Small intestine (tissue), 7 donors: ENCODE measurements at regions not wholly inside any gene's neighbourhood (a gene's known extent, or its start where the extent isn't known, plus 50 kb on each side); places are given as distances from the start of the nearest gene placed in this dataset.

ENCODE experiments used
- DNase-seq, 2 donors: peaks; one replicate each; pipeline versions ENCODE4 v3.0.0 to v3.0.0-alpha.2; 2013
- FAIRE-seq: peaks from 2 replicates; lab custom pipeline; 2012; peaks lifted over from hg19 to GRCh38; lab: Jason Lieb, UNC
- H3K27ac ChIP-seq, 3 donors: one replicate each; pipeline ENCODE4 v1.5.1; 2013; ENCODE audit warnings: low read length in 2 of 3, mild to moderate bottlenecking in 2 of 3, control low read depth in 1 of 3, inconsistent platforms in 1 of 3, low read depth in 1 of 3, moderate library complexity in 1 of 3
- H3K27me3 ChIP-seq, 3 donors: one replicate each; pipeline ENCODE4 v1.6.1; 2013; ENCODE audit warnings: low read length in 3 of 3, inconsistent platforms in 1 of 3; ENCODE audit not compliant: control insufficient read depth in 3 of 3, insufficient read depth in 3 of 3
- H3K36me3 ChIP-seq, 3 donors: one replicate each; pipeline ENCODE4 v1.6.1; 2013; ENCODE audit warnings: low read length in 3 of 3, inconsistent platforms in 1 of 3, low read depth in 1 of 3, mild to moderate bottlenecking in 1 of 3, moderate library complexity in 1 of 3; ENCODE audit not compliant: control insufficient read depth in 3 of 3, insufficient read depth in 2 of 3
- H3K4me1 ChIP-seq, 3 donors: one replicate each; pipeline ENCODE4 v1.6.1; 2013; ENCODE audit warnings: low read length in 2 of 3, inconsistent platforms in 1 of 3, low read depth in 1 of 3, mild to moderate bottlenecking in 1 of 3, moderate library complexity in 1 of 3; ENCODE audit not compliant: control insufficient read depth in 3 of 3, insufficient read depth in 2 of 3
- H3K4me3 ChIP-seq, 3 donors: one replicate each; pipeline ENCODE4 v1.5.1; 2013; ENCODE audit warnings: low read length in 3 of 3, control low read depth in 1 of 3, inconsistent platforms in 1 of 3, low read depth in 1 of 3, mild to moderate bottlenecking in 1 of 3, moderate library complexity in 1 of 3
- H3K9me3 ChIP-seq, 2 donors: one replicate each; pipeline ENCODE4 v1.6.1; 2013; ENCODE audit warnings: low read depth in 1 of 2, low read length in 1 of 2; ENCODE audit not compliant: control insufficient read depth in 2 of 2, insufficient read depth in 1 of 2
- WGBS, 3 donors: extraction: QIAGEN DNeasy Blood & Tissue Kit; methylation state at CpG; one replicate each; pipeline ENCODE4 v1.1.7; 2013; 5-methylcytosine and 5-hydroxymethylcytosine counted together
- donor health status: healthy with polysubstance abuse.
- donor health status: control.
- donor health status: control.
- donor health status: Bipolar disorder and iron deficiency.
- donor health status: healthy.

- FAIRE-seq = no peak
- Histone ChIP-seq H3K4me1 (peaks cover 0 to 3% (median 0%) of the 10 kb centered on the region in 3 donors), H3K36me3 (no peaks in the 10 kb centered on the region), H3K27me3 (no peaks in the 10 kb centered on the region), H3K9me3 (no peaks in the 10 kb centered on the region), H3K4me3 (no peak overlapping the region), H3K27ac (no peak overlapping the region)
- 79 to 92% (median 83%) methylated on average over 5 of the region's 5 CpGs for WGBS, 3 donors
- DNase-seq = no peak
Observed at GRCh38 chr3:106204160-106204868, 335.5 kb upstream of the CBLB start.

- H3K27ac ChIP-seq = peak overlapping the region in 1 of 3 donors; percentile 58
- no peak for DNase-seq
Observed at GRCh38 chr3:106206146-106206545, 337.3 kb upstream of the CBLB start.

GRCh38 chr3:106206613-106207012 is 337.8 kb upstream of the CBLB start:
- peaks cover 0 to 3% (median 0%) of the 10 kb centered on the region in 3 donors for H3K4me1 ChIP-seq
- H3K27me3 ChIP-seq = no peaks in the 10 kb centered on the region
- H3K9me3 ChIP-seq = no peaks in the 10 kb centered on the region
- no peak overlapping the region for H3K27ac ChIP-seq
- no peaks in the 10 kb centered on the region for H3K36me3 ChIP-seq
- no peak overlapping the region for H3K4me3 ChIP-seq
- 62 to 78% (median 72%) methylated on average over 5 of the region's 5 CpGs for WGBS, 3 donors
- no peak for DNase-seq
- no peak for FAIRE-seq

More at GRCh38 chr3:106206146-106206545, 337.3 kb upstream of the CBLB start:
- 44 to 73% (median 64%) methylated on average over 6 of the region's 6 CpGs for WGBS, 3 donors
- FAIRE-seq = no peak
- Histone ChIP-seq H3K4me3 (no peak overlapping the region), H3K4me1 (peaks cover 0 to 3% (median 0%) of the 10 kb centered on the region in 3 donors), H3K36me3 (no peaks in the 10 kb centered on the region), H3K9me3 (no peaks in the 10 kb centered on the region), H3K27me3 (no peaks in the 10 kb centered on the region)

- H3K36me3 ChIP-seq = no peaks in the 10 kb centered on the region
- no peak for FAIRE-seq
- H3K4me3 ChIP-seq = no peak overlapping the region
- H3K9me3 ChIP-seq = no peaks in the 10 kb centered on the region
- no peaks in the 10 kb centered on the region for H3K27me3 ChIP-seq
- DNase-seq = no peak
- no peak overlapping the region for H3K27ac ChIP-seq
- 59 to 71% (median 65%) methylated on average over 4 of the region's 4 CpGs for WGBS, 3 donors
- H3K4me1 ChIP-seq = peaks cover 0 to 3% (median 0%) of the 10 kb centered on the region in 3 donors
Observed at GRCh38 chr3:106208251-106208650, 339.4 kb upstream of the CBLB start.

- DNase-seq (peak; percentile 11 to 19), FAIRE-seq (peak; percentile 86)
- no peaks in the 10 kb centered on the region for H3K36me3 ChIP-seq
Observed at GRCh38 chr3:106208967-106209366, 340.2 kb upstream of the CBLB start.

GRCh38 chr3:106209482-106209881 is 340.7 kb upstream of the CBLB start:
- Histone ChIP-seq H3K36me3 (no peaks in the 10 kb centered on the region), H3K27ac (no peak overlapping the region), H3K9me3 (no peaks in the 10 kb centered on the region), H3K4me3 (no peak overlapping the region), H3K4me1 (peaks cover 0 to 3% (median 0%) of the 10 kb centered on the region in 3 donors), H3K27me3 (no peaks in the 10 kb centered on the region)
- DNase-seq (no peak), FAIRE-seq (no peak)
- WGBS, 3 donors = 22 to 59% (median 41%) methylated on average over 1 of the region's 1 CpG

More at GRCh38 chr3:106208967-106209366, 340.2 kb upstream of the CBLB start:
- no peak overlapping the region for H3K27ac ChIP-seq
- H3K9me3 ChIP-seq = no peaks in the 10 kb centered on the region
- WGBS, 3 donors = 27 to 46% (median 44%) methylated on average over 2 of the region's 2 CpGs
- no peak overlapping the region for H3K4me3 ChIP-seq
- no peaks in the 10 kb centered on the region for H3K27me3 ChIP-seq
- peaks cover 0 to 3% (median 0%) of the 10 kb centered on the region in 3 donors for H3K4me1 ChIP-seq

GRCh38 chr3:106210923-106211322 is 342.1 kb upstream of the CBLB start:
- Histone ChIP-seq H3K4me3 (no peak overlapping the region), H3K27me3 (no peaks in the 10 kb centered on the region), H3K27ac (no peak overlapping the region), H3K4me1 (peaks cover 0 to 3% (median 0%) of the 10 kb centered on the region in 3 donors), H3K36me3 (no peaks in the 10 kb centered on the region), H3K9me3 (no peaks in the 10 kb centered on the region)
- 72 to 79% (median 74%) methylated on average over 3 of the region's 3 CpGs for WGBS, 3 donors
- FAIRE-seq = no peak
- no peak for DNase-seq

GRCh38 chr3:106212665-106213222 is 343.9 kb upstream of the CBLB start:
- H3K4me3 ChIP-seq = no peak overlapping the region
- WGBS, 3 donors = 92 to 94% (median 92%) methylated on average over 1 of the region's 1 CpG
- H3K36me3 ChIP-seq = no peaks in the 10 kb centered on the region
- no peaks in the 10 kb centered on the region for H3K9me3 ChIP-seq
- H3K27me3 ChIP-seq = no peaks in the 10 kb centered on the region
- no peak for FAIRE-seq
- DNase-seq = no peak
- no peak overlapping the region for H3K27ac ChIP-seq
- no peaks in the 10 kb centered on the region for H3K4me1 ChIP-seq
